HCT116 (cell line): ENCODE measurements at regions not wholly inside any gene's neighbourhood (a gene's known extent, or its start where the extent isn't known, plus 50 kb on each side); places are given as distances from the start of the nearest gene placed in this dataset.

ENCODE experiments used
- ATAC-seq: fragments of 200-7000 bp; cut with Tn5 transposase; 2 replicates; pipeline ENCODE4 v1.9.1; 2020; ENCODE audit warnings: mild to moderate bottlenecking, moderate library complexity
- BruUV-seq: library from RNA; stranded (reverse); fragments of 400-500 nt; replicated peaks from 2 replicates; lab custom pipeline; 2021; lab: Mats Ljungman, UMichigan
- CTCF ChIA-PET: fragments of 300-600 bp; sonication (Branson Sonifier 250); formaldehyde crosslinking; loops from one replicate; lab custom pipeline; 2021; ENCODE audit warnings: antibody characterized with exemption; lab: Charles Lee
- POLR2A ChIA-PET: fragments of 300-600, 350-600 bp; sonication (Branson Sonifier 250); formaldehyde crosslinking; loops from one replicate; lab custom pipeline; 2021; ENCODE audit warnings: antibody characterized with exemption; lab: Charles Lee
- RAD21 ChIA-PET, 2 experiments: fragments of 300-600 bp; sonication (Branson Sonifier 250); formaldehyde crosslinking; loops; one replicate each; lab custom pipeline; 2023; ENCODE audit warnings: low total read pairs in 2 of 2; ENCODE audit not compliant: uncharacterized antibody in 2 of 2, unreplicated experiment in 2 of 2, low non-redundant PET in 1 of 2; lab: Charles Lee
- DNase-seq: peaks from one replicate; pipeline ENCODE4 v3.0.0-alpha.2; 2010; ENCODE audit warnings: low read depth, low spot score
- H2AFZ ChIP-seq: fragments of 200-600 bp; shearing (Covaris generic), sonication (generic); 2 replicates; pipeline ENCODE4 v1.6.1; 2017; ENCODE audit warnings: low read depth, mixed run types, mixed read lengths, antibody characterized with exemption, low read length; ENCODE audit not compliant: poor library complexity, severe bottlenecking
- H3K27ac ChIP-seq: 2 replicates; pipeline ENCODE4 v1.5.1; 2012; ENCODE audit warnings: low read depth, low read length
- H3K27me3 ChIP-seq: fragments of 200-600 bp; sonication (generic); 2 replicates; pipeline ENCODE4 v1.6.1; 2016; ENCODE audit warnings: mixed run types, low read length, mixed read lengths; ENCODE audit not compliant: insufficient read depth
- H3K36me3 ChIP-seq, 2 experiments: fragments of 200-500 bp in 1 of 2; fragments of 200-600 bp in 1 of 2; sonication (Bioruptor generic) in 1 of 2; sonication (generic) in 1 of 2; 2 replicates each; pipeline versions ENCODE4 v1.5.1 to v1.6.1; 2014 to 2016; ENCODE audit warnings: low read length in 2 of 2, inconsistent platforms in 1 of 2, mixed read lengths in 1 of 2, mixed run types in 1 of 2; ENCODE audit not compliant: insufficient read depth in 2 of 2, control insufficient read depth in 1 of 2
- H3K4me1 ChIP-seq, 2 experiments: fragments of 200-600 bp in 1 of 2; sonication (generic) in 1 of 2; 2 replicates each; pipeline versions ENCODE4 v1.5.1 to v1.6.1; 2012 to 2017; ENCODE audit warnings: low read length in 2 of 2, inconsistent platforms in 1 of 2, mild to moderate bottlenecking in 1 of 2, mixed read lengths in 1 of 2, mixed run types in 1 of 2, moderate library complexity in 1 of 2; ENCODE audit not compliant: insufficient read depth in 2 of 2, control insufficient read depth in 1 of 2
- H3K4me2 ChIP-seq: fragments of 200-600 bp; sonication (generic); 2 replicates; pipeline ENCODE4 v1.6.1; 2017; ENCODE audit warnings: mixed run types, low read length, mixed read lengths
- H3K4me3 ChIP-seq, 2 experiments: fragments of 200-600 bp in 1 of 2; sonication (generic) in 1 of 2; replicated peaks in 1 of 2; 2 replicates each; pipeline ENCODE4 v1.5.1; 2011 to 2016; ENCODE audit warnings: low read length in 2 of 2, control low read depth in 1 of 2, low read depth in 1 of 2, mild to moderate bottlenecking in 1 of 2, mixed read lengths in 1 of 2, mixed run types in 1 of 2
- H3K79me2 ChIP-seq: fragments of 200-600 bp; sonication (generic); 2 replicates; pipeline ENCODE4 v1.6.1; 2017; ENCODE audit warnings: mild to moderate bottlenecking, mixed run types, low read length, moderate library complexity, mixed read lengths; ENCODE audit not compliant: insufficient read depth
- H3K9ac ChIP-seq: fragments of 200-600 bp; sonication (generic); 2 replicates; pipeline ENCODE4 v1.6.1; 2016; ENCODE audit warnings: low read length, mixed read lengths
- H3K9me2 ChIP-seq: fragments of 200-600 bp; sonication (generic), shearing (Covaris generic); 2 replicates; pipeline ENCODE4 v1.6.1; 2017; ENCODE audit warnings: mixed run types, mild to moderate bottlenecking, moderate library complexity; ENCODE audit not compliant: insufficient read depth
- H3K9me3 ChIP-seq, 2 experiments: fragments of 200-500 bp in 1 of 2; fragments of 200-600 bp in 1 of 2; sonication (Bioruptor generic) in 1 of 2; sonication (generic) in 1 of 2; 2 replicates each; pipeline ENCODE4 v1.6.1; 2014 to 2017; ENCODE audit warnings: low read length in 2 of 2, mixed read lengths in 2 of 2, inconsistent platforms in 1 of 2, low read depth in 1 of 2, mild to moderate bottlenecking in 1 of 2, mixed run types in 1 of 2, moderate library complexity in 1 of 2; ENCODE audit not compliant: control insufficient read depth in 1 of 2, insufficient read depth in 1 of 2
- H4K20me1 ChIP-seq: fragments of 200-600 bp; sonication (generic), shearing (Covaris generic); 2 replicates; pipeline ENCODE4 v1.6.1; 2017; ENCODE audit warnings: mixed run types, mild to moderate bottlenecking, moderate library complexity; ENCODE audit not compliant: insufficient read depth
- ELF1 ChIP-seq: IDR thresholded peaks from 2 replicates; pipeline ENCODE4 v1.6.1; 2012; ENCODE audit warnings: low read depth, borderline replicate concordance
- JUND ChIP-seq: IDR thresholded peaks from 2 replicates; pipeline ENCODE4 v1.6.1; 2012
- SRF ChIP-seq: IDR thresholded peaks from 2 replicates; pipeline ENCODE4 v1.6.1; 2012; ENCODE audit warnings: low read depth
- YY1 ChIP-seq: IDR thresholded peaks from 2 replicates; pipeline ENCODE4 v1.6.1; 2011; ENCODE audit warnings: low read length, low read depth, moderate library complexity, mild to moderate bottlenecking; ENCODE audit not compliant: insufficient replicate concordance; ENCODE audit errors: extremely low read depth
- intact Hi-C: fragments of 100-400 bp; cut with micrococcal nuclease; formaldehyde crosslinking; loops from 2 replicates; pipeline ENCODE4 v1.10.0; 2022
- TF ChIP-seq, protein P1 (sequence below): IDR thresholded peaks from 2 replicates; pipeline ENCODE4 v1.6.1; 2012
- TF ChIP-seq, protein P2 (sequence below): IDR thresholded peaks from 2 replicates; pipeline ENCODE4 v1.6.1; 2012

DNA sequence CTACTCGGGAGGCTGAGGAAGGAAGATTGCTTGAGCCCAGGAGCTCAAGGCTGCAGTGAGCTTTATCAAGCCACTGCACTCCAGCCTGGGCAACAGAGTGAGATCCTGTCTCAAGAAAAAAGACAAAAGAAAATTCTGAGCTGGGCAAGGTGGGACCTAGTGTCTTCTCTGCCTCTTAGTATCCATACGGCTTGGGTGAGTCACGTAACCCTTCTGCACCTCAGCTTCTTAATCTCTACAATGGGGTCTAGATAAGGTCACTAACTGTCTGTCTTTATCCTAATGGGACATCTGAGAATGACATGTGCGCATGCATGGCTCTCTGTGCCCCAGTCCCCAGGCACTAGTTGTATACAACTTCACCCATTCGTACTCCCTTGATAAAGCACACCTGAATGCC, 53.4 kb upstream of the TLK1 start (continued):
- TF ChIP-seq, protein P1, sequence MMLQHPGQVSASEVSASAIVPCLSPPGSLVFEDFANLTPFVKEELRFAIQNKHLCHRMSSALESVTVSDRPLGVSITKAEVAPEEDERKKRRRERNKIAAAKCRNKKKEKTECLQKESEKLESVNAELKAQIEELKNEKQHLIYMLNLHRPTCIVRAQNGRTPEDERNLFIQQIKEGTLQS: no peak

DNA sequence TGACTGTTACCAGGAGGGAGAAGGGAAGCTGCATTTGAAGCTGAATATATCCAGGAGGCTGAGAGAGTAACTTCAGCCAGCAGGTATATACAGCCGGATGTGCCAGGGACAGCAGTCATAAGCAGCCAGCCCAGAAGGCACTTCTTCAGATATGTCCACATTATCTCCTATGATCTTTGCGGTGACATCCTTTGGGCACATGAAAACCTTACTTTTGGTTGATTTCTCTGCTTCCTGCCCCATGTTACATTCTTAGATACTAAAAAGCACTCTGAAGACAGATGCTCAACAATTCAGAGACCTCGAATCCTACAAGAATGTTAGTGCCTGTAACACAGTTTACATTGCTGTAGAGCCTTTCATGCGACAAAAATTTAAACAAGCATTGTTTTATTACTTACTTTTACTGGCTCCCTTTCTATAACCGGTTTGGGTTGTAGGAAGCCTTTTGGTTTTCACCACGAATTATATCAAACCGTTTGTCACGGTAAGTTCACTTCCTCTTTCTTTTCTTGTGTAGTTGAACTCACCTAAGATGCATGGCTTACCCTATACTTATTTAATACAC, 50.3 kb upstream of the TLK1 start:
- intact Hi-C loops: no loop called here
- no peak for ATAC-seq

More for the DNA sequence above, 50.3 kb upstream of the TLK1 start:
- ChIA-PET CTCF (no interaction called here), POLR2A (no interaction called here), RAD21 (no interaction called here)
- Histone ChIP-seq H3K4me1 (no peaks in the 10 kb centered on the region), H3K4me2 (no peak overlapping the region), H3K9me2 (no peaks in the 10 kb centered on the region), H4K20me1 (no peaks in the 10 kb centered on the region), H3K27me3 (no peaks in the 10 kb centered on the region), H3K4me3 (no peak overlapping the region), H3K36me3 (no peaks in the 10 kb centered on the region), H3K27ac (no peak overlapping the region), H3K9ac (no peak overlapping the region), H2AFZ (no peak overlapping the region), H3K9me3 (no peaks in the 10 kb centered on the region), H3K79me2 (no peaks in the 10 kb centered on the region)
- DNase-seq: no peak
- TF ChIP-seq YY1: no peak
- no peak for TF ChIP-seq JUND
- TF ChIP-seq, protein P2, sequence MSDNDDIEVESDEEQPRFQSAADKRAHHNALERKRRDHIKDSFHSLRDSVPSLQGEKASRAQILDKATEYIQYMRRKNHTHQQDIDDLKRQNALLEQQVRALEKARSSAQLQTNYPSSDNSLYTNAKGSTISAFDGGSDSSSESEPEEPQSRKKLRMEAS: no peak
- TF ChIP-seq SRF: no peak
- no peak for TF ChIP-seq ELF1
- BruUV-seq: no TSS peak
